DMS79 treated with DMSO at 0.1 percent for 48 hours (cell line): ENCODE measurements at regions not wholly inside any gene's neighbourhood (a gene's known extent, or its start where the extent isn't known, plus 50 kb on each side); places are given as distances from the start of the nearest gene placed in this dataset.
"Not testable (repeated sequence)": the region's sequence is repeated elsewhere in the genome, so short reads cannot be mapped to it uniquely, and the experiment has no call there.

Experiments
- DNase-seq: peaks from one replicate; lab custom pipeline; 2025; lab: John Stamatoyannopoulos, UW

GRCh38 chr18:77329651-77330050 is 80.0 kb downstream of the GALR1 start:
- no peak for DNase-seq

GRCh38 chr18:77334876-77335275 is 85.2 kb downstream of the GALR1 start:
- no peak for DNase-seq

- no peak for DNase-seq
Observed at GRCh38 chr18:77337604-77338003, 88.0 kb downstream of the GALR1 start.

- DNase-seq = no peak
Observed at GRCh38 chr18:77339093-77339492, 89.4 kb downstream of the GALR1 start.

GRCh38 chr18:77339623-77340022 is 90.0 kb downstream of the GALR1 start:
- no peak for DNase-seq

- no peak for DNase-seq
Observed at GRCh38 chr18:77340815-77341214, 91.2 kb downstream of the GALR1 start.

- DNase-seq = no peak
Observed at GRCh38 chr18:77341527-77342325, 92.1 kb downstream of the GALR1 start.

- DNase-seq = no peak
Observed at GRCh38 chr18:77342736-77343135, 93.1 kb downstream of the GALR1 start.

GRCh38 chr18:77343846-77344510 is 94.3 kb downstream of the GALR1 start:
- no peak for DNase-seq

GRCh38 chr18:77344786-77345500 is 95.3 kb downstream of the GALR1 start:
- DNase-seq = no peak

GRCh38 chr18:77346208-77346810 is 96.7 kb downstream of the GALR1 start:
- DNase-seq = no peak

GRCh38 chr18:77353349-77353748 is 103.7 kb downstream of the GALR1 start:
- DNase-seq = not testable (repeated sequence)

GRCh38 chr18:77359561-77360314 is 110.1 kb downstream of the GALR1 start:
- DNase-seq = no peak

GRCh38 chr18:77360315-77361190 is 110.9 kb downstream of the GALR1 start:
- no peak for DNase-seq

GRCh38 chr18:77361382-77361781 is 111.7 kb downstream of the GALR1 start:
- DNase-seq = no peak

- DNase-seq = no peak
Observed at GRCh38 chr18:77365667-77366066, 116.0 kb downstream of the GALR1 start.

GRCh38 chr18:77366067-77366719 is 116.5 kb downstream of the GALR1 start:
- DNase-seq = no peak

GRCh38 chr18:77366720-77367641 is 117.3 kb downstream of the GALR1 start:
- DNase-seq = no peak

GRCh38 chr18:77369644-77370043 is 120.0 kb downstream of the GALR1 start:
- DNase-seq = no peak
